Sigmoid colon (tissue), 4 donors: ENCODE measurements at regions not wholly inside any gene's neighbourhood (a gene's known extent, or its start where the extent isn't known, plus 50 kb on each side); places are given as distances from the start of the nearest gene placed in this dataset.

Source experiments
- EP300 ChIP-seq, 4 donors: sonication (generic); formaldehyde crosslinking; IDR thresholded peaks; one replicate each; pipeline ENCODE4 v1.6.1; 2017; ENCODE audit warnings: antibody characterized with exemption in 4 of 4
- POLR2A ChIP-seq, 2 donors: fragments of 450-650 bp; IDR thresholded peaks; one replicate each; pipeline ENCODE4 v1.6.1; 2016; ENCODE audit warnings: antibody characterized with exemption in 2 of 2, mild to moderate bottlenecking in 2 of 2, moderate library complexity in 2 of 2
- TF ChIP-seq, protein P1 (sequence below), 4 experiments: fragments of 450-650 bp in 3 of 4; fragments of 200-600 bp in 1 of 4; IDR thresholded peaks; one replicate each; pipeline ENCODE4 v1.5.1; 2016 to 2019; ENCODE audit warnings: antibody characterized with exemption in 4 of 4, mild to moderate bottlenecking in 3 of 4, moderate library complexity in 2 of 4

DNA sequence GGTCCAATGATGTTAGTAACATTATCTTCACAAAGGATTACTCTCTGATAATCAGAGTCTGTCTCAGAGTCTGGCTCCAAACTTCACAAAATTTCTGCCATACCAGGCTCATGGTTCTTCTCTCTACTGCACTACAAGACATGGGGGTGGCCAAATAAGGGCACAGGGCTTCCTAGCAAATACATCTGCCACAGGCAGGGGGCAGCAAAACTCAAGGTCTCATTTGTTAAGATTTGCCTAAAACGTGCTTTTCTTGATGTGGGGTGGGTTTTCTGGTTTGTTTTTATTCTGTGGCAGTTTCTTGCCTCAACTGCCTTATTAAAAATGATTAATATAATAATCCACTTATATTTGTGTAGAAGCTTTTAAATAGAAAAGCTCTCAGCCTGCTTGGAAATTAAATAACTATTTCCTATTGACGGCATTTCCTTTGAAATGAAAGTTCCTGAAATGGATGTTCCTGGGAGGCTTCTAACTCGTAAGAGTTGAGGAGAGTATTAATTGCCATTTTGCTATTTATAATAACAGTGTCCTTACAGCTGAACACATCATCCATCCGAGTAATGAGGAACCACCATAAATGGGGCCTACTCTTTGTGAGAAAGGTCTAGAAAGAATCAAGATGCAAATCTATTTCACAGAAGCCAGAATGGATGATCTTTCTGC lies 53.8 kb downstream of the SST start:
- TF ChIP-seq, protein P1, sequence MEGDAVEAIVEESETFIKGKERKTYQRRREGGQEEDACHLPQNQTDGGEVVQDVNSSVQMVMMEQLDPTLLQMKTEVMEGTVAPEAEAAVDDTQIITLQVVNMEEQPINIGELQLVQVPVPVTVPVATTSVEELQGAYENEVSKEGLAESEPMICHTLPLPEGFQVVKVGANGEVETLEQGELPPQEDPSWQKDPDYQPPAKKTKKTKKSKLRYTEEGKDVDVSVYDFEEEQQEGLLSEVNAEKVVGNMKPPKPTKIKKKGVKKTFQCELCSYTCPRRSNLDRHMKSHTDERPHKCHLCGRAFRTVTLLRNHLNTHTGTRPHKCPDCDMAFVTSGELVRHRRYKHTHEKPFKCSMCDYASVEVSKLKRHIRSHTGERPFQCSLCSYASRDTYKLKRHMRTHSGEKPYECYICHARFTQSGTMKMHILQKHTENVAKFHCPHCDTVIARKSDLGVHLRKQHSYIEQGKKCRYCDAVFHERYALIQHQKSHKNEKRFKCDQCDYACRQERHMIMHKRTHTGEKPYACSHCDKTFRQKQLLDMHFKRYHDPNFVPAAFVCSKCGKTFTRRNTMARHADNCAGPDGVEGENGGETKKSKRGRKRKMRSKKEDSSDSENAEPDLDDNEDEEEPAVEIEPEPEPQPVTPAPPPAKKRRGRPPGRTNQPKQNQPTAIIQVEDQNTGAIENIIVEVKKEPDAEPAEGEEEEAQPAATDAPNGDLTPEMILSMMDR (IDR thresholded peaks at IDR 0.05) = peak in 3 of 4 experiments; percentile 38 to 51 (median 45)
- no peak for TF ChIP-seq POLR2A (IDR thresholded peaks at IDR 0.05)
- TF ChIP-seq EP300 (IDR thresholded peaks at IDR 0.05) = no peak
